ENCODE measurements at regions not wholly inside any gene's neighbourhood (a gene's known extent, or its start where the extent isn't known, plus 50 kb on each side); places are given as distances from the start of the nearest gene placed in this dataset.
A peak's percentile ranks its signal among the peaks of the same experiment; 100 is the strongest.

DNA sequence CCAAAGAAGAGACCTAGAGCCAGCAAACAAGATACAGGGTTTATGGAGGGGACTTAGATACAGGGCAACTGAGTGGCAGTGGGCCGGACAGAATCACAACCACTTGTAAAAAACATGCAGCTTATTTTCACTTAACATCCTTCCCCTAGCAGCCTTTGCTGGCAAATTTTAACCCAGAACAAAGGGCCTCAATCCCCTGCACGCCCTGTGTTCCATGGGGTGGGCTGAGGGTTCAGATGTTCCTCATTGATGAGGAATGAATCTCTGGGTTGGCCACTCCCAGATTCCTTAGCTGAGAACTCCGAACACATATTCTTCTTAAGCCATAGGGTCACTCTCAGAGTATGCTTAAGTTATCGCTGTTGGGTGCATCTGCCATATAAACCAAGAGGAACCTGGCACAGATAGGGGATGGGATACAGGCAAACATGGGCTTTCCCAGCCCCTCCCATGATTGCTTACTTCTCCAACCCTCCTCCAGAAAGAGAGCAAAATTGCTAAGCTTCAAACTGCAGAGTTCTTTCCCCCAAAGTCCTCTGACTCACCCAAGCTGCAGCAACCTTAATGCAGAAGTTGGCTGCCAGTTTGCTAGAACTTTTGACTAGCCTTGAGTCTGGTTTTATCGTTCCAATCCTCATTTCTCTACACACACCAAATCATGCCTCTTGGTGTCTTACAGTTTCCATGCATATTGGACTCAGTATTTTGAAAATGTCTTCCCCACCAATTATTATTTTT lies 146.9 kb downstream of the CD47 start:
- intact Hi-C loops (cut with DNase I), result loop anchor here (5.0 kb wide), 1 partner anchor 148 kb away; the partner anchor contains the start of gene CD47
- 81% methylated on average over 5 of the region's 5 CpGs for WGBS
- no peaks in the 10 kb centered on the region for H3K27me3 ChIP-seq

GRCh38 chr3:107942951-107943749 lies 147.7 kb downstream of the CD47 start:
- DNase-seq (ENCODE audit: extremely low spot score), result peak; percentile 64
- Histone ChIP-seq H3K4me1 (peaks cover 0 to 16% (median 7%) of the 10 kb centered on the region in 4 donors), H3K9me3 (no peaks in the 10 kb centered on the region), H3K27me3 (no peaks in the 10 kb centered on the region), H3K4me3 (no peak overlapping the region), H3K36me3 (no peaks in the 10 kb centered on the region), H3K27ac (replicated peaks in 1 of 4) (no peak overlapping the region)
- 73% methylated on average over 5 of the region's 5 CpGs for WGBS
- TF ChIP-seq CTCF (IDR thresholded peaks at IDR 0.05) (no peak), POLR2A (IDR thresholded peaks at IDR 0.05; ENCODE audit: low read depth) (no peak), EP300 (IDR thresholded peaks at IDR 0.05) (no peak), POLR2AphosphoS5 (IDR thresholded peaks at IDR 0.05) (no peak)
- intact Hi-C loops (cut with DNase I), result loop anchor here (5.0 kb wide), 1 partner anchor 149 kb away; the partner anchor contains the start of gene CD47

More for the DNA sequence above, 146.9 kb downstream of the CD47 start:
- no peak overlapping the region for H3K27ac ChIP-seq (replicated peaks in 1 of 4)
- peak; percentile 70 for DNase-seq (ENCODE audit: extremely low spot score)
- TF ChIP-seq EP300 (IDR thresholded peaks at IDR 0.05) (no peak), POLR2AphosphoS5 (IDR thresholded peaks at IDR 0.05) (no peak), CTCF (IDR thresholded peaks at IDR 0.05) (no peak), POLR2A (IDR thresholded peaks at IDR 0.05; ENCODE audit: low read depth) (no peak)
- peaks cover 0 to 16% (median 7%) of the 10 kb centered on the region in 4 donors for H3K4me1 ChIP-seq
- no peak overlapping the region for H3K4me3 ChIP-seq
- no peaks in the 10 kb centered on the region for H3K9me3 ChIP-seq
- H3K36me3 ChIP-seq, result no peaks in the 10 kb centered on the region

DNA sequence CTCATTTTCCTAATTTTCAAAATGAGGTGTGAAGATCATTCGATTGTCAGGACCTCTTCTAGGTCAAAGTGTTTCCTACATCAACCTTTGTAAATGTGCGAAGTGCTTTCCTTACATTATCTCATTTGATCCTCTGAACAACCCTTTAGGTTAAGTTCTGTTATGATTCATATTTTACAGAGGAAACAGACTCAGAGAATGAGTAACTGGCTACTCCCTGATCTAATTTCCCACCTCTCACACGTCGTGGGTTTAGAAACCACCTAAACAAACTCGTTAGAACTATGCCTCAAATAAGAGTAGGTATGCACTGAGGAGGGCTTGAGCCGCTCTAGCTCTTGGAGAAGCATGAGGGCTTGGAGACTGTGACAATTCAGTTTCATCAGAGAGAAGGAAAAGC lies 148.6 kb downstream of the CD47 start:
- no peak overlapping the region for H3K27ac ChIP-seq (replicated peaks in 1 of 4)
- TF ChIP-seq POLR2AphosphoS5 (IDR thresholded peaks at IDR 0.05) (no peak), CTCF (IDR thresholded peaks at IDR 0.05) (no peak)
- intact Hi-C loops (cut with DNase I), result loop anchor here (5.0 kb wide), 1 partner anchor 150 kb away; the partner anchor contains the start of gene CD47
- no peak overlapping the region for H3K4me3 ChIP-seq
- H3K4me1 ChIP-seq, result peaks cover 0 to 16% (median 7%) of the 10 kb centered on the region in 4 donors
- H3K27me3 ChIP-seq, result no peaks in the 10 kb centered on the region
- 85% methylated on average over 6 of the region's 6 CpGs for WGBS
- H3K36me3 ChIP-seq, result no peaks in the 10 kb centered on the region
- no peaks in the 10 kb centered on the region for H3K9me3 ChIP-seq
- DNase-seq (ENCODE audit: extremely low spot score), result peak; percentile 10

DNA sequence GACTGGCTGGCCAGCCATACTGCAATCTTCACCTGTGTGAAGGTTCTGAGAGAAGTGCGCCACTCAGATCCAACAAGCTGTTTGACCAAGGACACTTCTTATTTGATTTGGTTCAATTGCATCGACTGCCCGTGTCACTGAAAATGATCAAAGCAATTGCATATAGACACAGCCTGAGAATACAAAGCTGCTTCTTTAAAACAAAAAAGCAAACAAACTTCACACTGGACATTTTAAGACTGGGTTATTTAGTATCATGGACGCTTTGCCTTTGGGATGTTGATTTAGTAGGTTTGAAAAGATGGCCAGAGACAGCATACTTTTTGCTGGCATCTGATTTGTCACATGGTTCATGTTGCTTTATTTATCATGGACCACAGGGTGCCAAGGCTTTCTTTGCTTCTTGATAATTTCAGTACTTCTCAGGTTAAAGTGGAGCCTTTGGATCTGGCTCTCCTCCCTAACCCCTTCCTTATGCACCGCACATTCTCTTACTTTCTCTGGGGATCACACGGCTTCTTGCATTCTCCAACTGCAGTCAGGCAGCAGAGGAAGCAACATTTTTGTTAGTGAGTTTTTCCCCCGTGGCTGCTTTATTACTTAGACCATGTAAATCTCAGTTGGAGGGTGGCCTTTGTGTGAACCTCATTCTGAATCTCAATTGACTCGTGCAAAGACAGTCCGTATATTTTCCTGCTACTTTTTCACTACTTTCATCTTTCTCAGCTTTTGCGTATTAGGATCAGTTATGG lies 151.0 kb downstream of the CD47 start:
- Histone ChIP-seq H3K36me3 (no peaks in the 10 kb centered on the region), H3K27ac (replicated peaks in 1 of 4) (no peak overlapping the region), H3K9me3 (no peaks in the 10 kb centered on the region), H3K4me1 (peaks cover 0 to 16% (median 7%) of the 10 kb centered on the region in 4 donors), H3K4me3 (no peak overlapping the region), H3K27me3 (no peaks in the 10 kb centered on the region)
- no peak for TF ChIP-seq EP300 (IDR thresholded peaks at IDR 0.05)
- no peak for TF ChIP-seq POLR2AphosphoS5 (IDR thresholded peaks at IDR 0.05)
- no peak for TF ChIP-seq POLR2A (IDR thresholded peaks at IDR 0.05; ENCODE audit: low read depth)
- no peak for TF ChIP-seq CTCF (IDR thresholded peaks at IDR 0.05)
- intact Hi-C loops (cut with DNase I), result loop anchor here (5.0 to 10.0 kb wide), 3 partner anchors 152 to 545 kb away; partner anchors contain the start of gene CD47
- WGBS, result 74% methylated on average over 10 of the region's 10 CpGs
- peak; percentile 68 for DNase-seq (ENCODE audit: extremely low spot score)

Data from esophagus muscularis mucosa (tissue), 4 donors.